Uterus (tissue), 2 donors: ENCODE measurements at regions not wholly inside any gene's neighbourhood (a gene's known extent, or its start where the extent isn't known, plus 50 kb on each side); places are given as distances from the start of the nearest gene placed in this dataset.

Experiments used
- POLR2A ChIP-seq, 2 donors: fragments of 450-650 bp; IDR thresholded peaks; one replicate each; pipeline ENCODE4 v1.6.1; 2016; ENCODE audit warnings: antibody characterized with exemption in 2 of 2, mild to moderate bottlenecking in 1 of 2, moderate library complexity in 1 of 2
- TF ChIP-seq, protein P1 (sequence below), 4 experiments: fragments of 200-600 bp in 2 of 4; fragments of 450-650 bp in 2 of 4; sonication (generic) in 2 of 4; IDR thresholded peaks; one replicate each; pipeline ENCODE4 v1.5.1; 2016 to 2019; ENCODE audit warnings: antibody characterized with exemption in 4 of 4, mild to moderate bottlenecking in 2 of 4, moderate library complexity in 1 of 4

DNA sequence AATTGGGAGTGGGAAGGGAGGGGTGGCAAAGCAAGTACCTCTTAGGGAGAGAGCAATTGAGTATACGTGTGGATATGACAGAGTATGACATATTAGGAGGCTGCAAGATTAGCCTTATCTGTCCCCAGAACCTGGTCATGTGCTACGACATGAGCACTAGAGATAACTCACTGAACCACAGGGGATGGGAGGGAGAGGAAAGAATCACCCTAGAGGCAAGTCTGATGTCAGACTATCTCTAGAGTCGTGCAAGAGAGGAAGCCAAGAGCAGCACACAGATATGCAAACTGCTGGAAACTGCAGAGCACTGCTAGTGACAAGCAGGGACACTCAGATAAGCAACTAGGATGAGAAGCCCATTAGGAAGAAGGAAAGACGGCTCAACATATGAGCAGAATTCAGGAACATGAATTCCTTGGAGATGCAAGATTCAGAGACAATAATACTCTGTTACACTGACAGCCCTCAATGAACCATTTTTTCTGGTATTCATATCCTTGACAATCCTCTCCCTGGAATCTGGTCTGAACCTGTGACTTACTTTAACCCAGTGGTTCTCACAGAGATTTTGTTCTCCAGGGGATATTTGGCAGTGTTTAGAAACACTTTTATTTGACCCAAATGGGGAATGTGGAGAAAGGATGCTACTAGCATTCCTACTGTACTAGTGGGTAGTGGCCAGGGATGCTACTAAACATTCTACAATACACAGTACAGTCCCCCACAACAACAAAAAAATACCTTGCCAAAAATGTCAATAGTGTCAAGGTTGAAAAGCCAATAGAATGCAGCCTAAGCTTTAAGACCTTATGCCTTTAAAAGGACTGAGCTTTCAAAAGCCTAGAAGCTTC, 84.0 kb upstream of the BMP2K start:
- TF ChIP-seq POLR2A (IDR thresholded peaks at IDR 0.05), result no peak
- TF ChIP-seq, protein P1, sequence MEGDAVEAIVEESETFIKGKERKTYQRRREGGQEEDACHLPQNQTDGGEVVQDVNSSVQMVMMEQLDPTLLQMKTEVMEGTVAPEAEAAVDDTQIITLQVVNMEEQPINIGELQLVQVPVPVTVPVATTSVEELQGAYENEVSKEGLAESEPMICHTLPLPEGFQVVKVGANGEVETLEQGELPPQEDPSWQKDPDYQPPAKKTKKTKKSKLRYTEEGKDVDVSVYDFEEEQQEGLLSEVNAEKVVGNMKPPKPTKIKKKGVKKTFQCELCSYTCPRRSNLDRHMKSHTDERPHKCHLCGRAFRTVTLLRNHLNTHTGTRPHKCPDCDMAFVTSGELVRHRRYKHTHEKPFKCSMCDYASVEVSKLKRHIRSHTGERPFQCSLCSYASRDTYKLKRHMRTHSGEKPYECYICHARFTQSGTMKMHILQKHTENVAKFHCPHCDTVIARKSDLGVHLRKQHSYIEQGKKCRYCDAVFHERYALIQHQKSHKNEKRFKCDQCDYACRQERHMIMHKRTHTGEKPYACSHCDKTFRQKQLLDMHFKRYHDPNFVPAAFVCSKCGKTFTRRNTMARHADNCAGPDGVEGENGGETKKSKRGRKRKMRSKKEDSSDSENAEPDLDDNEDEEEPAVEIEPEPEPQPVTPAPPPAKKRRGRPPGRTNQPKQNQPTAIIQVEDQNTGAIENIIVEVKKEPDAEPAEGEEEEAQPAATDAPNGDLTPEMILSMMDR (IDR thresholded peaks at IDR 0.05), result no peak
